ENCODE measurements at regions not wholly inside any gene's neighbourhood (a gene's known extent, or its start where the extent isn't known, plus 50 kb on each side); places are given as distances from the start of the nearest gene placed in this dataset.
"Not testable (repeated sequence)": the region's sequence is repeated elsewhere in the genome, so short reads cannot be mapped to it uniquely, and the experiment has no call there.

DNA sequence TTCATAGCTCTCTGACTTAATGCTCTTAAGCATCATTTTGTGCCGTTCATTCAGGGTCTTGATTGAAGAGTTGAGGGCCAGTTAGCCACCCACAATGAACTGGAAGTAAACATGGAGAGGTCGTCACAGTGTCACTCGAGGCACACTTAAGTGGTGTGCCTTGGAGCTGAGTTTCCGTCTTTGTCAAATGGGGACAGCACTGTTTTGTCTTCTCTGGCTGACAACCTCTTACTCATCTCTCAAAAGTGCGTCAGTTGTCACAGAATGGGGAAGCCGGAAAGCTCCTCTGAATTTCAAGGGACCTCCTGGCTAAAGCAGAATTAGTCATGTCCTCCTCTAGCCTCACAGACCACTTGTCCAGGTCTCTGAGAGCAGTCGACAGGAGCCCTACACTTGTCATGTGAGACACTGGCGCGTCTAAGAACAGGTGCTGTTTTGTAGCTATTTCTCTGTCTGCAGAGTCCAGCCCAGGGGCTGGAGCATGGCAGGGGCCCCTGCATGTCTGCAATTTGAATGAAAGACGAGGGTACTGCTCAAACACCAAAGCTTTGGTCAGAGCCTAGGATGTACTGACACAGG is 231.5 kb downstream of the NPIPA7 start:
- H3K4me3 ChIP-seq, H3K27ac ChIP-seq: not testable (repeated sequence)

DNA sequence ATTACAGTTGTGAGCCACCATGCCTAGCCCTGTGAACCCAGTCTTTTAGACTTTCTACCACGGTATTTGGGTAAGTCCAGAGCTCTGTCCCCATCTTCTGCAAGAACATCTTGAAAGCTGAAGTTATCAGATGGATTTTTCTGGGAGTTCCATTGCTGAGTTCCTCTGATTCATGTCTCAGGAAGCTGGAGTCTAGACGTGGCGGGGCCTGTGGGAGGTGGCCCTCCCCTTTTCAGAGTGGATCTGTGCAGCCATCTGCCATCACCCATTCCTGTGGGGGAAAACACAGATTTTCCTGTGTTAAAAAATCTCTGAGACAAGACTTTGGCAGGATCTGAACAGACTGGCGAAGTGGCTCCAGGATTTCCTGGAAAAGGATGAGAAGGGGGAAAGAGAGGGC is 234.3 kb downstream of the NPIPA7 start:
- not testable (repeated sequence) for H3K4me3 ChIP-seq, H3K27ac ChIP-seq

DNA sequence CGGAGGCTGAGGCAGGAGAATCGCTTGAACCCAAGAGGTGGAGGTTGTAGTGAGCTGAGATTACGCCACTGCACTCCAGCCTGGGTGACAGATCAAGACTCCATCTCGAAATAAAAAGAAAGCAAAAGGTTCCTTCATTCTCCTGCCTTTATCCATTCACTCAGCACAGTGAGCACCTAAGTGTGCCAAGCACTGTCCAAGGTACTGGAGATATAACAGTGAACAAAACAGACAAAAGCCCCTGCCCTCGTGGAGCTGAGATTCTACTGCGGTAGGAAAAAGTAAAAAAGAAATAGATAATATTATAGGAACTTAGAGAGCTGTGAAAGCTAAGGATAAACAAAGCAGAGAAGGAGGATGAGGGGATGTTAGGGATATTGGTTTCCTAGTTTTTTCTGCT is 235.5 kb downstream of the NPIPA7 start:
- not testable (repeated sequence) for H3K4me3 ChIP-seq, H3K27ac ChIP-seq

DNA sequence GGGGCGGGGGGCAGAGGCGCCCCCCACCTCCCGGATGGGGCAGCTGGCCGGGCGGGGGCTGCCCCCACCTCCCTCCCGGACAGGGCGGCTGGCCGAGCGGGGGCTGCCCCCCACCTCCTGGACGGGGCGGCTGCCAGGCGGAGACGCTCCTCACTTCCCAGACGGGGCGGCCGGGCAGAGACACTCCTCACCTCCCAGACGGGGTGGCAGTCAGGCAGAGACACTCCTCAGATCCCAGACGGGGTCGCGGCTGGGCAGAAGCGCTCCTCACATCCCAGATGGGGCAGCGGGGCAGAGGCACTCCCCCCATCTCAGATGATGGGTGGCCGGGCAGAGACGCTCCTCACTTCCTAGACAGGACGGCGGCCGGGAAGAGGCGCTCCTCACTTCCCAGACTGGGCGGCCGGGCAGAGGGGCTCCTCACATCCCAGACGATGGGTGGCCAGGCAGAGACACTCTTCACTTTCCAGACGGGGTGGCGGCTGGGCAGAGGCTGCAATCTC is 240.1 kb downstream of the NPIPA7 start:
- not testable (repeated sequence) for H3K27ac ChIP-seq, H3K4me3 ChIP-seq

DNA sequence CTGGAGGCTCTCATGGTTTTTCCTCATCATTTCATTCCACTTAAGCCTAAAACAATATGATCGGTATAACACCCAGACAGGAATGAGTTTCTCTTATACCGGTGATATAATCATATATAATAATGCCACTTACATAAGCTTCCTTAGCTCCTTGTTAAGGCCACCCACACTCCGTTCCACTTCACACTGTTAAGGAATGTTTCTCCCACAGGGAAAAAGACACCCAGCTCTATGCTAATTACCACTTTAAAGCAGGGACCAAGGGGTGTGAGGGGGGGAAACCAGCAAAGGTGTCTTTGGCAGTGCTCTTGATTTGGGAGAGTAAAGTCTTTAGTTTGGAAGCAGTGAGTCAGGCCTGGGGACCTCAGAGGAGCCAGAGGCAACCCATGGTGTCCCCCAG is 245.4 kb downstream of the NPIPA7 start:
- H3K4me3 ChIP-seq, H3K27ac ChIP-seq: not testable (repeated sequence)

DNA sequence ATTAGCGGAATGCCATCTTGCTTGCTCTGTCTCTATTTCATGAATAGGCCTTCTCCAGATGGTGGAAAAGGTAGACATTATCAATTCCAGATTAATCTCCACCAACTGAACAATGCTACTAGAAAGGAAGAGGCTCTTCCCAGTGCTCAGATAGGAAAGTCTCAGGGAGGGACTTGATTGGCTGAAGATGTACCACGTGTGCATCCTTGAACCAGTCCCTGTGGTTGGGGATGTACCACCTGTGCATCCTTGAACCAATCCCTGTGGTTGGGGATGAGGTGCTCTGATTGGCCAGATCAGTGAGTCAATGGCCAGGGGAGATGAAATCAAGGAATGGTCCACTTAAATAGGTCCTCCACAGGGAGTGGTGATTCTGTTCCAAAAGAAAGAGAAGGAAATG is 246.2 kb downstream of the NPIPA7 start:
- not testable (repeated sequence) for H3K4me3 ChIP-seq, H3K27ac ChIP-seq

DNA sequence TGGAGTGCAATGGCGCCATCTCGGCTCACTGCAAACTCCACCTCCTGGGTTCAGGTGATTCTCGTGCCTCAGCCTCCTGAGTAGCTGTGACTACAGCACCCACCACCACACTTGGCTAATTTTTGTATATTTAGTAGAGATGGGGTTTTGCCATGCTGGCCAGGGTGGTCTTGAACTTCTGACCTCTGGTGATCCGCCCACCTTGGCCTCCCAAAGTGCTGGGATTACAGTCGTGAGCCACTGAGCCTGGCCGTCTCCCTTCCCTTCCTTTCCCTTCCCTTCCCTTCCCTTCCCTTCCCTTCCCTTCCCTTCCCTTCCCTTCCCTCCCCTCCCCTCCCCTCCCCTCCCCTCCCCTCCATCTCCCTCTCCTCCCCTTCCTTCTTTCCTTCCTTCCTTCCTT is 248.9 kb downstream of the NPIPA7 start:
- H3K27ac ChIP-seq: not testable (repeated sequence)

DNA sequence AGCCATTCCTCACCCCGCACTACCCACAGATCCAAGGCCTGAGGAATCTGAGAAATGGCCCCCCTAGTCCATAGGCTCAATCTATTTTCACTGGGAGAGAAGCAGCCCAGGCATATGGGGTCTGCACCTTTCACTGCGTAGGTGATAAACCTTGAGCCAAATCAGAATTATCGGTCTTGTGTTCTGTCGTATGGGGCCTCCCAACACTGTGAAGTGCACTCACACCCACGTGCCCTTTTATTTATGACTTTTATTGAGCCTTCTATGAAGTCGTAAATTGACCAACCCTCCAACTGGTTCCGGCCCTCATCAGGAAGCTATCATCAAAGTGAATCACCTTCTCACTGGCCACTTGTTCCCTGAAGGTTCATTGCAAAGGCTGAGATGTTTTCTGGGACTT is 259.3 kb downstream of the NPIPA7 start:
- H3K27ac ChIP-seq, H3K4me3 ChIP-seq: not testable (repeated sequence)

More for the DNA sequence above, 248.9 kb downstream of the NPIPA7 start:
- H3K4me3 ChIP-seq: not testable (repeated sequence)

DNA sequence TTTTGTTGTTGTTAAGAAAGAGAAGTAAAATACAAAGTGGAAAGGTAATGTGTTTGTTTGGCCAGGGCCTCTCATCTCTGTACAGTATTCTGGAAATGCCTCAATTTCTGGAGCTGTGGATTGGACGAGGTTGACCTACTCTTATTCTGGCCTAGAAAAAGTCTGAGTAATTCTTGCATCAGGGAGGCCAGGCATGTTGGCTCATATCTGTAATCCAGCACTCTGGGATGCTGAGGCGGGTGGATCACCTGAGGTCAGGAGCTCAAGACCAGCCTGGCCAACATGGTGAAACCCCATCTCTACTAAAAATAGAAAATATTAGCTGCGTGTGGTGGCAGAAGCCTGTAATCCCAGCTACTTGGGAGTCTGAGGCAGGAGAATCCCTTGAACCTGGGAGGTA is 259.8 kb downstream of the NPIPA7 start:
- H3K4me3 ChIP-seq: not testable (repeated sequence)

DNA sequence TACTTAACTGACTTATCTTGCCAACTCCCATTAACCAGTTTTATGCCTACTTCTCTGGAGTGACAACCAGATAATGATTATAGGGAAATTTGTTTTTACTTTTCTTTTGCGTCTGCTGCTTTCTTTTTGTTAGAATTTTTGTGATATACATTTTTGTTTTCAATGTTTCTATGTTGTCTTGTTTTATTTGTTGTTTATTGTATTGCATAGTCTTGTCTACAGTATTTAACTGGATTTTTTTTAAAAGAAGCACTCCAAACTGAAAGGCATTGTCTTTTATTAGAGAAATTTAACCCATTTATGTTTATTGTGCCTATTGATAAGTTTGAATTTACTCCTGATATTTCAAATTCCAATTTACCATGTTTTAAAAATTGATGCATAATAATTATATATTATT is 264.9 kb downstream of the NPIPA7 start:
- not testable (repeated sequence) for H3K27ac ChIP-seq, H3K4me3 ChIP-seq

More for the DNA sequence above, 259.8 kb downstream of the NPIPA7 start:
- not testable (repeated sequence) for H3K27ac ChIP-seq

DNA sequence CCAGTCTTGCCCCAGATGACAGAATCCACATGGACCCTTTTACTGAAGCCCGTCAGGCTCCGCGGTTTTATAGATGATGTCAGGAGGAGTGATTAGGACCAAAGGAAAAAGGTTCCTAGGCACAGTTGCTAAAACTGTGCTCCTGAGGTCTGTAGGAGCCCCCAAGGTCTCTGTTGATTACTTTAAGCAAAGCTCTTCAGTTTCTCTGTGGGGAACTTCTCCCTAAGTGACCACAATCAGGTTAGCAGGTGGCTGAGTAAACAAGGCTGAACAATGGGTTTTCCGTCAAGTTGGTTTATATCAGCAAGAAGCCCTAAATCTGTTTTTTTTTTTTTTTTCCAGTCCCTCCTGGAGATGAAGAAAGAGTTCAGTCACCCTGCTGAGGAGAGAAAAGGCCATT is 269.1 kb downstream of the NPIPA7 start:
- not testable (repeated sequence) for H3K27ac ChIP-seq, H3K4me3 ChIP-seq

DNA sequence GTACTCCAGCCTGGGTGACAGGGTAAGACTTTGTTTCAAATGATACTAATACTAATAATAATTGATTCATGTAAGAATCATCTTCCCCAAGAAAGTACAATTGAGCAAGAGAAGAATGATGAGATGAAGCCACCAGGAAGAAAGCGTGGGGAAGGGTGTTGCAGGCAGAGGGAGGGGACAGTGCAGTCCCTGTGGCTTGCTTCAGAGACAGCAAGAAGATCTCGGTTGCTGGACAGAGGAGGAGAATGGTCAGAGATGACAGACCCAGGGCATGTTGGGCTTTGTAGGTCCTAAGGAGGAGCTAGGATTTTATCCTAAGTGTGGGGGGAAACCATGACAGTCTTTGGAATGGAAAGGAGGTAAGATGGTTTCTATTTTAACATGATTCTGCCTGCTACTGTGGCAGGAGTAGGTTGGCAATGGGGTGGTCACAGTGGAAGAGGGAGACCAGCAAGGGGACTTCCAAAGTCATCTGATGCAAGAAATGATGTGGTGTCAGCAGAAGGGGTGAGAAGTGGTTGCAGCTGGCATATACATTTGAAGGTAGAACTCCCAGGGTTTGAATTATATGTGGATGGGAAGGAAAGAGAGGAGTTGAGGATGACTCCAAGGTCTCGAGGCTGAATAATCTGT is 293.4 kb downstream of the NPIPA7 start:
- not testable (repeated sequence) for H3K4me3 ChIP-seq

DNA sequence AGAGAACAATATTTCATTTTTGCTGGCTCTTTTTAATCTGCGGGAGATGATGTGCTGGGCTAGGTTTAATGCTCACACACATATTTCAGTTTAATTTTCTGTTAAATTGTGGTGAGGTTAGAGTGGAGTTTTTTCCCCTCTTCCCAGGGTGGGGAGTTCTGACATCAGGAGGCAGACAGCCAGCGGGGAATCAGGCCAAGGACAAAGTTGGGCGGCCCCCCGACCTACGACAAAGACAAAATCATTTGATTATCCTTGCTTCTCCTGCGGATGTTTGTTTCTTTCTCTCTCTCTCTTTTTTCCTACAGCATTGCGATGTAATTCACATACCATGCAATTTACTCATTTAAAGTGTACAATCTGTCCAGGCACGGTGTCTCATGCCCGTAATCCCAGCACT is 295.9 kb downstream of the NPIPA7 start:
- not testable (repeated sequence) for H3K27ac ChIP-seq, H3K4me3 ChIP-seq

More for the DNA sequence above, 293.4 kb downstream of the NPIPA7 start:
- not testable (repeated sequence) for H3K27ac ChIP-seq

DNA sequence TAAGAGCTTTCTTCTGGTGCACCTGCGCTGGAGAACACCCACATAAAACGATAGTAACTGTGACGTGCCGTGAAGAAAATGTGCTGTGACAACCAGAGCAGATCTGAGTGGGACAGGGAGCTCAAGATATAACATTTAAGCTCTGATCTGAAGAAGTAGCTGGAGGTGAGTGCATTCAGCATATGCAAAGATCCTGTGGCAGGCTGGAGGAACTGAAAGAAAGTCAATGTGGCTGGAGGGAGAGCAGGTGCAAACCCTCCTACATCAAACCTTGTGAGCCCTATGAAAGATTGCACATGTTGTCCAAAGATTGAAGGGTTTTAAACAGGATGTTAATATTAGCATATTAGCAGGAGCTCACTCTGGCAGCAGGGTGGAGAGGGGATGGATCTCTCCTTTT is 342.9 kb downstream of the NPIPA7 start:
- not testable (repeated sequence) for H3K4me3 ChIP-seq, H3K27ac ChIP-seq

DNA sequence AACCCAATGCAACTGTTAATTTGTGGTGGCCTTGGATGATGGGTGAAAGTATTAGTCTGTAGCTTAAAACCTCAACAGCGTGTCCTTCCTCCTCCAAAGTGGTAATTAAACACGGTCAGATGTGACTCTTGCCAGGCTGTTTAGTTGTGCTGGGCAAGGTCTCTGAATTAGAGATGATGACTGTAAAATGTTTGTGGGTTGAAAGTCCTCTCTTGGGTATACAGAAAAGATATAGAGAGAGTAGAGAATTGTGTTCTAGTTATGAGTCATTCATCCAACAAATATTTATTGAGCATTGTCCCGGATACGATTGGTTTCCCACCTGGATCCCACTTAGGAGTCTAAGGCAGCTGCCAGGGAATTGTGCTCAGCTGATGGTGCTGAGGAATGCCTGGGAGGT is 343.7 kb downstream of the NPIPA7 start:
- H3K27ac ChIP-seq, H3K4me3 ChIP-seq: not testable (repeated sequence)

DNA sequence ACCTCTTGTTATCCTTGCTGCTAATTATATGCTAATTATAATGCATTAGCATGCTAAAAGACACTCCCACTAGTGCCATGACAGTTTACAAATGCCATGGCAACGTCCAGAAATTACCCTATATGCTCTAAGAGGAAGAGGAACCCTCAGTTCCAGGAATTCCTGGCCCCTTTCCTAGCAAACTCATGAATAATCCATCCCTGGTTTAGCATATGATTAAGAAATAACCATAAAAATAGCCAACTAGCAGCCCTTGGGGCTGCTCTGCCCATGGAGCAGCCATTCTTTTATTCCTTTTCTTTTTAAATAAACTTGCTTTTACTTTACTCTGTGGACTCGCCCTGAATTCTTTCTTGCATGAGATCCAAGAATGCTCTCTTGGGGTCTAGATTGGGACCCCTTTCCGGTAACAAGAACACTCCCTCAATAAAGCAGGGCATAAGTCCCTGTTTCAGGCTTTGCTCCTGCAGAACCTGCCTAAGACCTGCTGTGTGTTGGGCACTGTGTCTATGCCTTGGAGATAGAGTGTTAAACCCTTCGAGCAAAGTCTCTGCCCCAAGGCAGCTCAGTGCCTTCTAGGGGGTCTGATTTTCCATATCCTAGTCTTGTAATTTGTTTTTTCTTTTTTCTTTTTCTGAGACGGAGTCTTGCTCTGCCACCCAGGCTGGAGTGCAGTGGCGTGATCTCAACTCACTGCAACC is 345.0 kb downstream of the NPIPA7 start:
- H3K4me3 ChIP-seq: not testable (repeated sequence)

DNA sequence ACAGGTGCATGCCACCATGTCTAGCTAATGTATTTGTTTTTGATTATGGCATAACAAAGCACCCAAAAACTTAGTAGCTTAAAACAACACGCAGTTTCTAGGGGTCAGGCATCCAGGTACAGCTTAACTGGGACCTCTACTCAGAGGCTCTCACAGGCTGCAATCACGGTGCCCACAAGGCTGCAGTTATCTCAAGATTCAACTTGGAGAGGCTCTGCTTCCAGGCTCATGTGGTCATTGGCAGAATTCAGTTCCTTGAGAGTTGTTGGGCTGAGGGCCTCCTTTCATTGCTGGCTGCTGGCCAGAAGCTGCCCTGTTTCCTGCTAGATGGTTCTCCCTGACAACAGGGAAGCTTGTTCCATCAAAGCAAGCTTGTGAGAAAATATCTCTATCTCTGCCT is 348.1 kb downstream of the NPIPA7 start:
- H3K4me3 ChIP-seq, H3K27ac ChIP-seq: not testable (repeated sequence)

More for the DNA sequence above, 345.0 kb downstream of the NPIPA7 start:
- not testable (repeated sequence) for H3K27ac ChIP-seq

DNA sequence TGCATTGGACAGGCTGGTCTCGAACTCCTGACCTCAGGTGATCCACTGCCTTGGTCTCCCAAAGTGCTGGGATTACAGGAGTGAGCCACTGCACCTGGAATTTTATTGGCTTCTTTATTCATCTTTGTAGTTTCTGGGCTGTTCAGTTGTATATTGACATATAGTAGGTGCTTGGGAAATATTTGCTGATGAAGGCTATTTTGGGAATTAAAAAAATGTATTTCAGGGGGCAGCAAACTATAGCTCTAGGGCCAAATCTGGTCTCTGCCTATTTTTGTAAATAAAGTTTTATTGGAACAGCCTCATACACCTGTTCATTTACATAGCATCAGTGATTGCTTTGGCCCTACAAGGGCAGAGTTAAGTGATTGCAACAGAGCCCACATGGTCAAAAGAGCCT is 363.6 kb downstream of the NPIPA7 start:
- not testable (repeated sequence) for H3K27ac ChIP-seq, H3K4me3 ChIP-seq

DNA sequence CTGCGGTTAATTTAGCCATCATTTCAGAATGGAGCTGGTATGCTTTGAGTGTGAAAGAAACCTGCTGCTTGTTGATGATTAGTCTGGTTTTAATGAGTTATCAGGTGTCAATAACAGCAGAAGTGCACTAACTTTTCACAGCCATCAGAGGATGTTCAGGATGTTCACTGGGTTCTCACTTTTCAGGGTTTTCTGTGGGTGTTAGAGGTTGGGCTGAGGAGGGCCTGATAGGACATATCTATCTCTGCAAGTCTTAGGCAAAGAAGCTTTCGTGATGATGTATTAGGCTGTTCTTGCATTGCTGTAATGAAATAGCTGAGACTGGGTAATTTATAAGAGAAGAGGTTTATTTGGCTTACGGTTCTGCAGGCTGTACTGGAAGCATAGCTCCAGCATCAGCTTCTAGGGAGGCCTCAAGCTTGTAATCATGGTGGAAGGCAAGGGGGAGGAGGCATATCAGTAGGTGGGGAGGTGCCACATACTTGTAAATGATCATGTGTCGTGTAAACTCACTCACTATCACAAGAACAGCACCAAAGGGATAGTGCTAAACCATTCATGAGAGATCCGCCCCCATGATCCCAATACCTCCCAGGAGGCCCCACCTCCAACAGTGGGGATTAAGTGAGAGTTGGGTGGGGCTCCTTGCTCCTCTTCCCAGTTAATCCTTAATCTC is 376.2 kb downstream of the NPIPA7 start:
- not testable (repeated sequence) for H3K27ac ChIP-seq, H3K4me3 ChIP-seq

DNA sequence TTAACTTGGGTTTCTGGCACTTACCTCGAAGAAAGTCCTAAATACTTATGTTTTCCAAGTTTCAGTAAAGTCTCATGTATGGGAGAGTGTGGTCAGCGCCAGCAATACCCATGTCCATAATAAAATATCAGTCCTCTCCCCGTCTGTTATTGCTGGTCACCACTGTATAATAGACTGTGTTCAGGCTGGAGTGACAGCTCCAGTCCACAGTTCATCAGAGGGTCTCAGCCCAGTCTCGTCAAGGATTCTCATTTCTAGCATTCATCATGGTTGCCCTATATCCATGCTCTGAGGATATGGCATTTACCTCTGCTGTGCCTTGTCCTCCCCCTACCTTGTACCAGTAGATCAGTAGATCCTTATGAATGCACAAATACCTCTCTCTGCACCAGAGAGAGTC is 384.5 kb downstream of the NPIPA7 start:
- H3K4me3 ChIP-seq: no peak overlapping the region
- H3K27ac ChIP-seq: no peak overlapping the region

DNA sequence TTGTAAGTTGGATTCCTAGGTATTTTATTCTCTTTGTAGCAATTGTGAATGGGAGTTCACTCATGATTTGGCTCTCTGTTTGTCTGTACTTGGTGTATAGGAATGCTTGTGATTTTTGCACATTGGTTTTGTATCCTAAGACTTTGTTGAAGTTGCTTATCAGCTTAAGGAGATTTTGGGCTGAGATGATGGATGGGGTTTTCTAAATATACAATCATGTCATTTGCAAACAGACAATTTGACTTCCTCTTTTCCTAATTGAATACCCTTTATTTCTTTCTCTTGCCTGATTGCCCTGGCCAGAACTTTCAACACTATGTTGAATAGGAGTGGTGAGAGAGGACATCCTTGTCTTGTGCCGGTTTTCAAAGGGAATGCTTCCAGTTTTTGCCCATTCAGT is 391.8 kb downstream of the NPIPA7 start:
- H3K4me3 ChIP-seq, H3K27ac ChIP-seq: not testable (repeated sequence)
